GM23338 (cell line): ENCODE measurements at regions not wholly inside any gene's neighbourhood (a gene's known extent, or its start where the extent isn't known, plus 50 kb on each side); places are given as distances from the start of the nearest gene placed in this dataset.
A peak's percentile ranks its signal among the peaks of the same experiment; 100 is the strongest.

Experiments
- ATAC-seq: fragments of 200-7000 bp; cut with Tn5 transposase; 3 replicates; pipeline ENCODE4 v1.9.1; 2020
- DNase-seq: peaks from one replicate; pipeline ENCODE4 v3.0.0-alpha.2; 2015; ENCODE audit warnings: low spot score
- H2AFZ ChIP-seq: fragments of 200-600 bp; sonication (generic); 2 replicates; pipeline ENCODE4 v1.8.0; 2016; ENCODE audit warnings: antibody characterized with exemption, mild to moderate bottlenecking, moderate library complexity
- H3F3A ChIP-seq: fragments of 200-600 bp; sonication (generic); replicated peaks from 2 replicates; pipeline ENCODE4 v1.8.0; 2017; ENCODE audit warnings: antibody characterized with exemption, mixed run types, low read depth
- H3K27ac ChIP-seq: fragments of 200-600 bp; sonication (generic); 2 replicates; pipeline ENCODE4 v1.6.1; 2016; ENCODE audit warnings: low read depth
- H3K27me3 ChIP-seq: fragments of 200-600 bp; sonication (generic); 2 replicates; pipeline ENCODE4 v1.8.0; 2016; ENCODE audit warnings: mild to moderate bottlenecking, mixed run types, moderate library complexity; ENCODE audit not compliant: insufficient read depth
- H3K36me3 ChIP-seq: fragments of 200-600 bp; sonication (generic); 2 replicates; pipeline ENCODE4 v1.8.0; 2016; ENCODE audit warnings: mild to moderate bottlenecking; ENCODE audit not compliant: insufficient read depth
- H3K4me1 ChIP-seq: fragments of 200-600 bp; sonication (generic); 2 replicates; pipeline ENCODE4 v1.8.0; 2016; ENCODE audit warnings: mild to moderate bottlenecking, moderate library complexity; ENCODE audit not compliant: insufficient read depth
- H3K4me2 ChIP-seq: fragments of 200-600 bp; sonication (generic); 2 replicates; pipeline ENCODE4 v1.7.1; 2017; ENCODE audit warnings: mixed run types
- H3K4me3 ChIP-seq: fragments of 200-600 bp; sonication (generic); 2 replicates; pipeline ENCODE4 v1.6.1; 2016; ENCODE audit warnings: mixed run types
- H3K79me2 ChIP-seq: fragments of 200-600 bp; sonication (generic); replicated peaks from 2 replicates; pipeline ENCODE4 v1.8.0; 2017; ENCODE audit warnings: mild to moderate bottlenecking; ENCODE audit not compliant: insufficient read depth
- H3K9me2 ChIP-seq: fragments of 200-600 bp; sonication (generic); 2 replicates; pipeline ENCODE4 v1.8.0; 2017; ENCODE audit not compliant: insufficient read depth
- H4K20me1 ChIP-seq: fragments of 200-600 bp; sonication (generic); replicated peaks from 2 replicates; pipeline ENCODE4 v1.8.0; 2017; ENCODE audit warnings: mild to moderate bottlenecking; ENCODE audit not compliant: insufficient read depth
- H3K27ac Mint-ChIP-seq: 2 replicates; pipeline ENCODE4 v1.8.0; 2020; ENCODE audit warnings: inconsistent platforms, mild to moderate bottlenecking, moderate library complexity, mixed read lengths
- H3K27me3 Mint-ChIP-seq: 3 replicates; pipeline ENCODE4 v1.8.0; 2022; ENCODE audit warnings: low read depth, mild to moderate bottlenecking, moderate library complexity, mixed read lengths, inconsistent platforms; ENCODE audit not compliant: insufficient read depth, poor library complexity
- H3K36me3 Mint-ChIP-seq: 3 replicates; pipeline ENCODE4 v1.8.0; 2021; ENCODE audit warnings: low read depth, mild to moderate bottlenecking, inconsistent platforms, moderate library complexity, mixed read lengths
- H3K4me1 Mint-ChIP-seq: 3 replicates; pipeline ENCODE4 v1.8.0; 2020; ENCODE audit warnings: mild to moderate bottlenecking, inconsistent platforms, mixed read lengths
- H3K4me3 Mint-ChIP-seq: 3 replicates; pipeline ENCODE4 v1.8.0; 2021; ENCODE audit warnings: moderate library complexity, mild to moderate bottlenecking, inconsistent platforms, mixed read lengths
- H3K9me3 Mint-ChIP-seq: 3 replicates; pipeline ENCODE4 v1.8.0; 2020; ENCODE audit warnings: moderate library complexity, mild to moderate bottlenecking, inconsistent platforms, mixed read lengths
- CTCF ChIP-seq, 2 experiments: fragments of 200-600 bp in 1 of 2; sonication (generic) in 1 of 2; conservative IDR thresholded peaks; 2 replicates each; pipeline versions ENCODE4 v1.5.1 to v1.6.1; 2016 to 2017; ENCODE audit warnings: antibody characterized with exemption in 2 of 2, low read depth in 2 of 2, mild to moderate bottlenecking in 2 of 2, moderate library complexity in 1 of 2
- JUNB ChIP-seq: IDR thresholded peaks from one replicate; pipeline ENCODE4 v1.6.1; 2016; ENCODE audit warnings: antibody characterized with exemption; ENCODE audit not compliant: unreplicated experiment
- NANOG ChIP-seq: IDR thresholded peaks from 2 replicates; pipeline ENCODE4 v1.6.1; 2016; ENCODE audit warnings: antibody characterized with exemption, borderline replicate concordance
- POLR2AphosphoS5 ChIP-seq: IDR thresholded peaks from 2 replicates; pipeline ENCODE4 v1.6.1; 2016; ENCODE audit warnings: antibody characterized with exemption, low read depth
- REST ChIP-seq: IDR thresholded peaks from one replicate; pipeline ENCODE4 v1.6.1; 2018; ENCODE audit warnings: antibody characterized with exemption; ENCODE audit not compliant: unreplicated experiment
- STAT1 ChIP-seq: IDR thresholded peaks from one replicate; pipeline ENCODE4 v1.6.1; 2016; ENCODE audit warnings: antibody characterized with exemption; ENCODE audit not compliant: unreplicated experiment
- ZNF114 ChIP-seq: fragments of 250-450 bp; sonication (Bioruptor Pico); IDR thresholded peaks from 2 replicates; pipeline ENCODE4 v1.5.0; 2020; ENCODE audit warnings: mild to moderate bottlenecking, moderate library complexity
- ZNF462 ChIP-seq: fragments of 250-450 bp; sonication (Bioruptor Pico); IDR thresholded peaks from 2 replicates; pipeline ENCODE4 v1.5.0; 2020; ENCODE audit warnings: mild to moderate bottlenecking, moderate library complexity

GRCh38 chrY:12305456-12305855 lies 395.6 kb upstream of the USP9Y start:
- no peaks in the 10 kb centered on the region for H3K4me1 ChIP-seq
- no peak overlapping the region for H3K4me2 ChIP-seq
- H3K79me2 ChIP-seq, result no peaks in the 10 kb centered on the region
- no peak for TF ChIP-seq POLR2AphosphoS5
- no peak for TF ChIP-seq ZNF114 (CRISPR knock-in tag)
- no peak for TF ChIP-seq NANOG
- no peak for TF ChIP-seq JUNB
- TF ChIP-seq ZNF462 (CRISPR knock-in tag), result no peak
- TF ChIP-seq STAT1, result no peak
- H3F3A ChIP-seq, result no peaks in the 10 kb centered on the region
- H3K4me3 ChIP-seq, result no peak overlapping the region
- no peak overlapping the region for H3K27ac ChIP-seq
- H2AFZ ChIP-seq, result no peak overlapping the region
- Mint-ChIP-seq H3K27ac (no peak overlapping the region), H3K4me3 (no peak overlapping the region), H3K9me3 (peaks cover 84% of the 10 kb centered on the region), H3K27me3 (peaks cover 2% of the 10 kb centered on the region), H3K4me1 (no peaks in the 10 kb centered on the region), H3K36me3 (peaks cover 3% of the 10 kb centered on the region; the same call in 1 of the 3 replicates)
- no peak for DNase-seq
- H3K27me3 ChIP-seq, result no peaks in the 10 kb centered on the region
- no peaks in the 10 kb centered on the region for H4K20me1 ChIP-seq
- ATAC-seq, result no peak
- H3K36me3 ChIP-seq, result no peaks in the 10 kb centered on the region
- no peaks in the 10 kb centered on the region for H3K9me2 ChIP-seq

- Histone ChIP-seq H3K4me1 (no peaks in the 10 kb centered on the region), H3K36me3 (no peaks in the 10 kb centered on the region), H2AFZ (no peak overlapping the region), H3K27ac (no peak overlapping the region), H3K79me2 (no peaks in the 10 kb centered on the region), H3K27me3 (no peaks in the 10 kb centered on the region), H3K4me2 (no peak overlapping the region), H3K4me3 (no peak overlapping the region), H3K9me2 (no peaks in the 10 kb centered on the region), H3F3A (no peaks in the 10 kb centered on the region), H4K20me1 (no peaks in the 10 kb centered on the region)
- DNase-seq, result peak; percentile 45
- ATAC-seq, result no peak
- Mint-ChIP-seq H3K4me3 (no peak overlapping the region), H3K27me3 (peaks cover 2% of the 10 kb centered on the region), H3K27ac (no peak overlapping the region), H3K9me3 (peaks cover 84% of the 10 kb centered on the region), H3K36me3 (peaks cover 9% of the 10 kb centered on the region), H3K4me1 (no peaks in the 10 kb centered on the region)
- no peak for TF ChIP-seq REST
- peak; percentile 42 to 51 for TF ChIP-seq CTCF (conservative IDR thresholded peaks at IDR 0.05; ENCODE audit: low read depth in 2 of 2)
These were observed 391.8 kb upstream of the USP9Y start for GRCh38 chrY:12309212-12309611.
